Fibroblast of skin of back (primary cell): ENCODE measurements at regions not wholly inside any gene's neighbourhood (a gene's known extent, or its start where the extent isn't known, plus 50 kb on each side); places are given as distances from the start of the nearest gene placed in this dataset.
"Not testable (repeated sequence)": the region's sequence is repeated elsewhere in the genome, so short reads cannot be mapped to it uniquely, and the experiment has no call there.

Experiments used
- DNase-seq: peaks from one replicate; pipeline ENCODE4 v3.0.0-alpha.2; 2013

DNA sequence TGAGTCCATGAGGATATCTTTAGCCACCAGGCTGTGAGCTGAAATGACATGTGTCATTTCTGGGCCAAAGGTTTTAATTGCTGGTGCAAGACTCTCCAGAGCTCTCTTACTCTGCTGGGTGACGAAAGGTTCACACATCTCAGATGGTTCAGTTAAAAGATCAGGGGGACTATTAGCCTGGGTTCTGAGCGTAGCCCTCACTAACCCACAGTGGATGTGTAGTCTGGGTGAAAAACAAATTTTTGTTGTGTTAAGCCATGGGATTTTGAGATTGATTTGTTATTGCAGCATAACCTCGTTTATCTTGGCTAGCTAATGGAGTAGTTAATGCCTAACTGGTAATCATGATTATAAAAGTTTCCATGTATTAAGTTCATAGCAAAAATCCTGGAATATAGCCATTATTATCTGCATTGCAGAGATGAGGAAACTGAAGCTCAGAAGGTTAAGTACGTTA is 251.5 kb downstream of the RMST start:
- no peak for DNase-seq

DNA sequence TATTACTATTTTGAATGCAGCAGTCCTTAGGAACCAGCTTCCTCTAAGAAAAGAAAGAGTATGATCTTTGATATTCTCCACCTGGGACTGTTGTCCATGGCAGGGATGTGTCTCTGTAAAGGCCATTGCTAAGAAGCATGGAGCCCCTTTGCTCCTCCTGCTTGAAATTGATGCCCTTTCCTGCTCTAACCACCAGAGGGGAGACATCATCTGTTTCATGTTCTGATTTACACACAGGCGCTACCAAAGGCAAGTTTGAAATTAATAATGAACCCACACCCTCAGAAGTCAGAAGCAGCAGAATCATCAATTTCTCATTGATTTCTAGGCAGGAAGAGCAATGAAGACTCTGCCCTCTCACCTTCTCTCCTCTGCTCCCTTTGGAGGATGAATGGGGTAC is 253.8 kb downstream of the RMST start:
- peak; percentile 0 for DNase-seq

DNA sequence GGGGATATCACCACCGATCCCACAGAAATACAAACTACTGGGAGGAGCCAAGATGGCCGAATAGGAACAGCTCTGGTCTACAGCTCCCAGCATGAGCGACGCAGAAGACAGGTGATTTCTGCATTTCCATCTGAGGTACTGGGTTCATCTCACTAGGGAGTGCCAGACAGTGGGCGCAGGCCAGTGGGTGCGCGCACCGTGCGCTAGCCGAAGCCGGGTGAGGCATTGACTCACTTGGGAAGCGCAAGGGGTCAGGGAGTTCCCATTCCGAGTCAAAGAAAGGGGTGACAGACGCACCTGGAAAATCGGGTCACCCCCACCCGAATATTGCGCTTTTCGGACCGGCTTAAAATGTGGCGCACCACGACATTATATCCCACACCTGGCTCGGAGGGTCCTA is 261.2 kb downstream of the RMST start:
- DNase-seq = not testable (repeated sequence)

DNA sequence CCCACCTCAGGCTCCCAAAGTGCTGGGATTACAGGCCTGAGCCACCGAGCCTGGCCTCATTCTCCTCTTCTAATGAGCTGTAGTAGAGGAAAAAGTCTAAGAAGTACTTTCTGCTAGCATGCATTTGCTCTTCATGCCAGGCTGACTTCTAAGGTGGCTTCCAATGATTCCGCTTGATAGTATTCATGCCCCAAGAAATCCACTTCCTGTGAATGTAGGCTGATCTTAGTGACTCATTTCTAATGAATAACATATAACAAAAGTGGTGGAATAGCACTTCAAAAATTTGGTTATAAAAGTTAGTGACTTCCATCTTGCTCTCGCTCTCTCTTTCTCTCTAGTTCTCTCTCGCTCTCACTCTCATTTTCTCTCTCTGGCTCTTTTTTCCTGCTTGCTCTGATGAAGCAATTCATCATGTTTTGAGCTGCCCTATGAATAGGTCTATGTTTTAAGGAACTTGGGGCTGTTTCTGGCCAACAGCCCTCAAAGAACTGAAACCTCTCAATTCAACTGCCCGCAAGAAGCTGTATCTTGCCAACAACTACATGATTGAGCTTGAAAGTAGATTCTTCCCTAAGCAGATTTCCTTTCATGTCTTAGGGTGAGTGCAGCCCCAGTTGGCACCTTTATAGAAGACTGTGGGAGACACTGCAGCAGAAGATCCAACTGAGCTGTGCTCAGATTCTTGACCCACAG is 282.9 kb downstream of the RMST start:
- peak; percentile 11 for DNase-seq

DNA sequence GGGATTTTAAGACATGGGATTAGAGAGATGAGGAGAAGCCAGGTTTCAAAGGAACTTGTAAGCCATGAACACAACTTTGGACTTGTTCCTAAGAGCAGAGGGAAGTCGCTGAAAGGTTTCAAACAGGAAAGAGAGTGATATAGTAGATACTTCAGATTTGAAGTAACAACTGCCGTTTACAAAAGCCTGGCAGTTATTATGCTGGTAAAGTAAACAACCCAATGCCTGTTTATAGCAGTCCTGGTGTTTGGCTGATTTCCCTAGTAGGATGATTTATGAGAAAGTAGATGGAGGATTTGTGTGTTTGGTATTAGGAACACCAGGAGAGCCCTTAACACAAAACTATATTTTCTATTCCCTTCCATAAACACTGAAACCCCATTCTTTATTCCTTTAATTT is 285.7 kb downstream of the RMST start:
- no peak for DNase-seq

GRCh38 chr12:97751704-97752103 is 289.1 kb downstream of the RMST start:
- no peak for DNase-seq

DNA sequence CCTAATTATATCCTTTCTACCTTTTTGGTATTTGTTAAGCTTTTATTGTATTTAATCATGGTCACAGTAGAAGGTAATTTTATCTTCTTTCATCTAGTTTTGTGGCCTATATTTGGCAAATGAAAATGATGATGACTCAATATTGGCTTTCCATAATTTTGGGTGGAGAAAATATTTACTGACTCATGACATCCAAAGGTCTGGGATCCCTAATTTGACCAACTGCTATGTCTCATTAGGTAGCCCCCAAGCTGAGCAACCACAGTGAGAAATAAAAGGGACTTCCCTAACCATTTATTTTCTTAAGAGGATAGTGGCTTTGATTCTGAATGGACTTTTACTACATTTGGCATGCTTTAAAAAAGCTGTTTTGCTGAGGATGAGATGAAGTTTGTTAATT is 289.5 kb downstream of the RMST start:
- peak; percentile 4 for DNase-seq

GRCh38 chr12:97753332-97753731 is 290.7 kb downstream of the RMST start:
- DNase-seq = no peak

DNA sequence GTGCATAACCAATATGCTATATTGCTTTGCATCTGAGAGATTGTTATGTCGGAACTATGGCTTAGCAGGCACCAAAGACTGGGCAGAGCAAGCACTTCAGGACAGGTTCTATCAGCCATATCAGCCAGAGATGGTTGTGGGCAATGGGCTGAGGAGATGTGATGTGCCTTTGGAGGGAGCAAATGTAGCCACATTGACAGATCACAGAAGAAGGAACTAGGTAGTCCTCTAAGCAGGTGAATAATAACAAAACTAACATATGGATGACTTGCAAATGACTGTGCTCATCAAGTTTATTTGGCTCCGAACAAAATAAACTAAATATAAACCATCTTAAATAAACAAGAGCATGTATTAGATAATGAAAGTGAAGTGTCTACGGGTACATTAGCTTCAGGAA is 291.7 kb downstream of the RMST start:
- no peak for DNase-seq

DNA sequence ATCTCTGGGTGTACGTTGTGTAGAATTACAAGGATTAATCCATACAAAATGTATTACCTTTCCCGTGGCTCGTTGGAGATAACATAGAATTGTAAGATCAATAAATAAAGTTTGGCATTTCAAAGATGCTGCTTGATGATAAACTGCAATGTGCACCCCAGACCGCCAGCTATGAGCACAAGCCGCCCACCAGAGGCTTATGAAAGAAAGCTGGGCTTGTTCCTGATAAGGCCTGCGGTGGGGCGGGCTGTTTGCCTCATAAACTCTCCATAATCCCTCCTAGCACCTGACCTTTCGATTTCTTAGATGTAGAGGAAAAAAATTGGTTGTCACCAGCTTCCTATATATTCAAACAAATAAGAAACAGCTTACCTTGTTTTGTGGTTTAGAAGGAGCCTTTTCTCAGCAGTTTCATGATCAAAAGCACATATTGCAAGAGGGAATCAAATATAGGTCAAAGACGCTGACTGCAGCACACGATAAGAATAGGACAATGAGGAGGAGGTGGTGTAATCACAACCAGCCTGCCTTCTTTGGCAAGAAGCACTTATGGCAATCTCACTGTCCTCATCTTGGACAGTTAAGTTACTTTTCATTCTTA is 293.6 kb downstream of the RMST start:
- no peak for DNase-seq

GRCh38 chr12:97756741-97757140 is 294.1 kb downstream of the RMST start:
- DNase-seq = no peak

GRCh38 chr12:97757481-97758193 is 295.0 kb downstream of the RMST start:
- no peak for DNase-seq

DNA sequence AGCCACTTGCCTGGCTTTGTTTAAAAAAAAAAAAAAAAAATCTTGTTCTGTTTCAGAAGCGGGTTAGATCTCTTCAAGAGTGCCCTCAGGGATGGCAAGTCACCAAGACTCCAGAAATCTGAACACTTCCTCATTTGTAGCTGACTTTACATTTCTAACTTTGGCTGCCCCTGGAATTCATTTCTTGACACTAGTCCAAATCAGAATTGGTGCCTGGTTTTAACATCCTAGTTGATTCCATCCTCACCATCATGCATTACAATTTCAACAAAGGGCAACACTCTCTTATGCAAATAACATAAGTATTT is 295.5 kb downstream of the RMST start:
- DNase-seq = no peak

GRCh38 chr12:97758586-97758985 is 296.0 kb downstream of the RMST start:
- DNase-seq = no peak

DNA sequence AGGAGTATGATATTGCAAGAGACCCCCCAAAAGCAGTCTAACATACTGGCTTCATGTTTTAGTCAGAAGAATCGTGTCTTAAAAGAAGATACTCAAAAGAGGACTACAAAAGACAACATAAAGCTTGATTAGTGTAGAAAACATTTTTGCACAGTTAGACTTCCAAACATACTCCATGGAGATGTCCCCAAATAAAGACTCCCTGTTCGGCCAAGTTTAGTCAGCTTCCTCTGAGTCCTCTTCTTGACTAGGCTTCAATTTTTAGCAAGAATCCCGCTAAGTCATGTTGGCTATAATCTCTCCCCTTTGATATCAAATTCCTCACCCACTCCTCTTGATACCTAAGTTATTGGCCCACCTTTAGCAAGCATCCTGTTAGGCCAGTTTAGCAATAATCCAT is 298.0 kb downstream of the RMST start:
- no peak for DNase-seq

- DNase-seq = no peak
Observed at GRCh38 chr12:97763113-97763512, 300.5 kb downstream of the RMST start.

DNA sequence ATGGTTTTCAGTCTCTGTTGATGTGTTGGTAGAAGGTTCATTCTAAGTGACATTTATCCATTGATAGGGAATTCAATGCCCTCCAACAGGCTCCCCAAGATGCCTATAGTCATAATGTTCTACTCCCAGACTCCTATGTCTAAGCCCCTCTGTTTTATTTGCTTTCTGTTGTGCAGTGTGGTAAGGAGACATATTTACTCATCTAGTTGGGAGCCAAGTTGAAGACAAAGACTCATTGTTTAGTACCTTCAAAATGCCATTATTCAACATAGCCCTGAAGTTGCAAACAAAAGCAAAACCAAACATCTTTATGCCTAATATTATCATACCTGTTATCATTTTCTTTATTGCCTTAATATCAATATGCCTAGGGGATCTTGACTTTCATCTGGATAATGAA is 302.1 kb downstream of the RMST start:
- no peak for DNase-seq

DNA sequence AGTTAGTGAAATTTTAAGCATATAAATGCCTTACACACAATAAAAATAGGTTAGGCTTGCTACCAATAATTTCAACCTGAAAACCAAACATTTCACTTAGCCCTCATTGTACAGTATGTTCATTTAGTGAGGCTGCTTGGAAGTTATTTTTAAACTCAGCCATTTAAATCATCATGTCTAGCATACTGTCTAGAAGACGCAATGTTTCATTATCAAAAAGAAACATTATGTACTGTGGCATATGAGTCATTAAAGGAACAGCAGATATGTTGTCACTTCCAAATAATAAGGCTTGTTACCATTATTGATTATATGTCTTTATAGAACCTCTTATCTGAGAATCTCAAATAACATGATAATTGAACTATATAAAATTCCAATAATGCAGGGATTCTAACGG is 304.7 kb downstream of the RMST start:
- DNase-seq = no peak

DNA sequence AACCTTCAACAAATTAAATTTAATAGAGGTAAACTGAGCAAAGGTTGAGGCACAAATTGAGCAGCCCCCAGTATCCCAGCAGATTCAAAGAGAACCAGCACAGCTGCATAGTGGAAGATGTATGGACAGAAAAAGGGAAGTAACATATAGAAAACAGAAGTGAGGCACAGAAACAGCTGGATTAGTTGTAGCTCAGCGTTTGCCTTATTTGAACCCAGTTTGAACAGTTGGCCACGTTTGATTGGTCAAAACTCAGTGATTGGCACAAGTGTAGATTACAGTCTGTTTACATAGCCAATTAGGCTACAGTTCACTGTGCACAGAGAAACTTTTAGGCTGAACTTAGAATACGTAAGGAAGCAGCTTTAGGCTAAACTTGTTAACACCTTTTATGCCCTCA is 315.5 kb downstream of the RMST start:
- no peak for DNase-seq

GRCh38 chr12:97781342-97781741 is 318.7 kb downstream of the RMST start:
- no peak for DNase-seq

DNA sequence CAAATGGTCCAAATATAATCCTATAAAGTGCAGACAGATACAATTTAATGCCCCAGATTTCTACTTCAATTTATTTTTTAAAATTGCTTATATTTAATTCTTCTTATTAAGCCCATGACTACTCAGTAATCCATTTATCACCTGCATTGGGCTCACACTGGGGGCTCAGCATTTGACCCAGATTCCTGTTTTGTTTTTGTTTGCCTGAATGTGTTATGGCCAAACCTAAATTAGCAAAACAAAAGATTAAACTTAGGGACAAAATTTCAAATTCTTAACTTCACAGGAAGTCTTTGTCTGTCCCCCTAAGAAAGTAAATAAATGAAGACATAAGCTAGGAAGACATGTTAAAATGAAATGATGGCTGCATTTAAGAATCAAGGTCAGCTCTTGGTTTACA is 322.3 kb downstream of the RMST start:
- DNase-seq = no peak

DNA sequence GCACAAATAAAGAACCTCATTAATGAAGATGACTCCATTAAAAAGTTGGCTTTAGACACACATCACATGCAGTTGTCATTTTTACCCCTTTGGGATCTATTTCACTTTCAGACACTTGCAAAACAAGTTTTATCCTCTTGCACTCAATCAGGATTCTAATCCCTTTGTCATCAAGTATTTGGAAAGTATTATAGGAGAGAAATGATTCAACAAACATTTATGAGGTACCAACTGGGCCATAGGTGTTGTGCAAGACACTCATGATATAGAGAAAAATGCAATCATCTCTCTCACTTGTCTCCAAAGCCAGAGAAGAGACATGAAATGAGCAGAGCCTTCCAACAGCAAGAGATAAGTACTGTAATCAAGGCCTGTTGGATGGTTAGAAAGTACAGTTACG is 327.7 kb downstream of the RMST start:
- no peak for DNase-seq

DNA sequence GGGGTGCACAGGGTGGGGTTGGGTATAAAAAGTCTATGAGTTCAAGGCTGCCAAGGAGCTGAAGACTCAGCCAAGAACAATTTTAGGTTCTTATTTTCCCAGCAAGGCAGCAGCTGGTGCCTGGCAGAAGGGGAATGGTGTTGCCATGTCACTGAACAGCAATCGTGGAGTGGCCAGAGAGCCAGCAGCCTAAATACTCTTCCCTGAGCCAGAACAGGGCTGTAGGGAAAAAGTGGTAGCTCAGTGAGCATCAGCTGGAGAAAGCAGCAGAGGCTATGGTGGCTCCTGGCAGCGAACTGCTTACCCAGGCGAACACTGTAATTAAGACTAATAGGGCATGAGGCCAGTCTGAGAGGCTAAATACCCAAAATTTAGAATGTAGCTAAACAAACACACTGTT is 334.9 kb downstream of the RMST start:
- DNase-seq = no peak

DNA sequence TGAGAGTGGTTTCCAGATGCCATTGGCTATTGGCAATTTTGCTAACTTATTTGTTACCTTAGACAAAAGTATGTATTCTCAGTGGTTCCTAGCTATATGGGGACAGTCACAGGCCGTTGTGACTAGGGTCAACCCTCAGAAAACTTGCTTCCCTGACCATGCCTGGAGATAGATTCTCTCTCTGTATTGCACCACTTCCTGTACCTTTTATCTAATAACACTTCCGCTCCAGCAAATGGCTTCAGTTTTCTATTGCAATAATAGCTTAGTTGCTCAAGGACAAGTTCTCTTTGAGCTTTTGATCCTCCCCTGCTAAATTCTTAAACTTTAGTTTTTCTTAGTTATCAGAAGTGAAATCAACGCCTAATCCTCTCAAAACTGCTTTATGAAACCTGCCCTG is 338.0 kb downstream of the RMST start:
- no peak for DNase-seq
